OCI-LY3 (cell line): ENCODE measurements at regions not wholly inside any gene's neighbourhood (a gene's known extent, or its start where the extent isn't known, plus 50 kb on each side); places are given as distances from the start of the nearest gene placed in this dataset.

Experiments used
- EZH2phosphoT487 ChIP-seq: fragments of 200-600 bp; shearing (Covaris generic); IDR thresholded peaks from 2 replicates; pipeline ENCODE4 v1.6.1; 2018; ENCODE audit warnings: antibody characterized with exemption, mixed run types, low read depth
- TF ChIP-seq, protein P1 (sequence below): fragments of 200-600, 300-600 bp; sonication (generic); IDR thresholded peaks from 2 replicates; pipeline ENCODE4 v1.5.1; 2014; ENCODE audit warnings: antibody characterized with exemption, low read length, low read depth

GRCh38 chr13:53161251-53161650, 132.6 kb downstream of the OLFM4 start:
- TF ChIP-seq, protein P1, sequence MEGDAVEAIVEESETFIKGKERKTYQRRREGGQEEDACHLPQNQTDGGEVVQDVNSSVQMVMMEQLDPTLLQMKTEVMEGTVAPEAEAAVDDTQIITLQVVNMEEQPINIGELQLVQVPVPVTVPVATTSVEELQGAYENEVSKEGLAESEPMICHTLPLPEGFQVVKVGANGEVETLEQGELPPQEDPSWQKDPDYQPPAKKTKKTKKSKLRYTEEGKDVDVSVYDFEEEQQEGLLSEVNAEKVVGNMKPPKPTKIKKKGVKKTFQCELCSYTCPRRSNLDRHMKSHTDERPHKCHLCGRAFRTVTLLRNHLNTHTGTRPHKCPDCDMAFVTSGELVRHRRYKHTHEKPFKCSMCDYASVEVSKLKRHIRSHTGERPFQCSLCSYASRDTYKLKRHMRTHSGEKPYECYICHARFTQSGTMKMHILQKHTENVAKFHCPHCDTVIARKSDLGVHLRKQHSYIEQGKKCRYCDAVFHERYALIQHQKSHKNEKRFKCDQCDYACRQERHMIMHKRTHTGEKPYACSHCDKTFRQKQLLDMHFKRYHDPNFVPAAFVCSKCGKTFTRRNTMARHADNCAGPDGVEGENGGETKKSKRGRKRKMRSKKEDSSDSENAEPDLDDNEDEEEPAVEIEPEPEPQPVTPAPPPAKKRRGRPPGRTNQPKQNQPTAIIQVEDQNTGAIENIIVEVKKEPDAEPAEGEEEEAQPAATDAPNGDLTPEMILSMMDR: no peak
- TF ChIP-seq EZH2phosphoT487: no peak
